Thymus (tissue), 11 donors: ENCODE measurements at regions not wholly inside any gene's neighbourhood (a gene's known extent, or its start where the extent isn't known, plus 50 kb on each side); places are given as distances from the start of the nearest gene placed in this dataset.
"Not testable (repeated sequence)": the region's sequence is repeated elsewhere in the genome, so short reads cannot be mapped to it uniquely, and the experiment has no call there.

Experiments
- DNase-seq, 9 donors: peaks; one replicate each; pipeline ENCODE4 v3.0.0-alpha.2; 2013; ENCODE audit warnings: low spot score in 9 of 9, low read depth in 6 of 9, missing footprints in 1 of 9
- H3K27ac ChIP-seq, 2 donors: one replicate each; pipeline ENCODE4 v1.5.1; 2013; ENCODE audit warnings: control low read depth in 1 of 2, low read depth in 1 of 2, low read length in 1 of 2, mild to moderate bottlenecking in 1 of 2, moderate library complexity in 1 of 2
- H3K27me3 ChIP-seq, 2 donors: one replicate each; pipeline ENCODE4 v1.5.1; 2013; ENCODE audit warnings: low read length in 1 of 2; ENCODE audit not compliant: control insufficient read depth in 2 of 2, insufficient read depth in 1 of 2
- H3K36me3 ChIP-seq, 2 donors: one replicate each; pipeline ENCODE4 v1.5.1; 2013; ENCODE audit warnings: low read length in 1 of 2, mild to moderate bottlenecking in 1 of 2, moderate library complexity in 1 of 2; ENCODE audit not compliant: control insufficient read depth in 2 of 2, insufficient read depth in 2 of 2
- H3K4me1 ChIP-seq, 2 donors: one replicate each; pipeline ENCODE4 v1.5.1; 2013; ENCODE audit warnings: low read length in 2 of 2; ENCODE audit not compliant: control insufficient read depth in 2 of 2, insufficient read depth in 2 of 2
- H3K4me3 ChIP-seq, 2 donors: one replicate each; pipeline ENCODE4 v1.5.1; 2013; ENCODE audit warnings: low read length in 2 of 2, control low read depth in 1 of 2, mild to moderate bottlenecking in 1 of 2
- H3K9me3 ChIP-seq, 2 donors: one replicate each; pipeline ENCODE4 v1.5.1; 2013; ENCODE audit warnings: low read length in 1 of 2, mild to moderate bottlenecking in 1 of 2; ENCODE audit not compliant: control insufficient read depth in 2 of 2, insufficient read depth in 1 of 2
- WGBS: extraction: QIAGEN DNeasy Blood & Tissue Kit; methylation state at CpG from one replicate; pipeline ENCODE4 v1.1.7; 2013; 5-methylcytosine and 5-hydroxymethylcytosine counted together
- donor health status: healthy.

DNA sequence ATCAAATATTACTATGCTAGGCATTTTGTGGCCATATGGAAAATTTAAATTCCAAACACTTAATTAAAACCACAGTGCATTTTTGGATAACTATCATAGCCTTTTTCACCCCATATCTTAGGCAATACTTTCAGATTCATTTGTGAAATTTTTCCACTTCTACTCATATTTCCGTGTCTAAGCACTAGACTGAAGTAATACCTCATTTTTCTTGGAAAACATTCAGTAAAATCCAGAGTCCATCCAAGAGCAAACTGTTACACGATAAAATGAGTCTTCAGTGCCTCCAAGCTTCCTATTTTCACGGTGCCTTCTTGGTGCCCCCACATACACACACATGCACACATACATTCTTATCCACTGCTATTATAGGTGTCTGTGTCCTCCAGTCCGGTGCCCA lies 845.9 kb downstream of the TBL1XR1 start:
- H3K27ac ChIP-seq = no peak overlapping the region
- H3K4me1 ChIP-seq = no peaks in the 10 kb centered on the region
- no peaks in the 10 kb centered on the region for H3K27me3 ChIP-seq
- H3K36me3 ChIP-seq = no peaks in the 10 kb centered on the region
- WGBS = 89% methylated on average over 4 of the region's 4 CpGs
- peaks cover 0 to 2% of the 10 kb centered on the region in 2 donors for H3K9me3 ChIP-seq
- no peak overlapping the region for H3K4me3 ChIP-seq
- DNase-seq = no peak

DNA sequence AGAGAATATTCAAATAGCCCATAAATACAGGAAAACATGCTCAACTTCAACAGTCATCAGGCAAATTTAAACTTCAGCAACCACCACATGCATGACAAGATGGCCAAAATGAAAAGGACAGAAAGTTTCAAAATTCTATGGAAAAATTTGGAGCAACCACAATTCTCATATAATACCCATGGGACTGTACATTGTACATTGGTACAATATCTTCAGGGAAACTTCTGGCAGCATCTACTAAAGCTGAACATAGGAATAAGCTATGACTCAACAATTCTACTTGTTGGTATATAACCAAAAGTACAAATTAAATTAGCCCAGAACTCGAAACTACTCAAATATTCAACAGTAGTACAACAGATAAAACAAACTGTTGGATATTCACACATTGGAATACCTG lies 847.6 kb downstream of the TBL1XR1 start:
- peaks cover 0 to 2% of the 10 kb centered on the region in 2 donors for H3K9me3 ChIP-seq
- 65% methylated on average over 1 of the region's 1 CpG for WGBS
- no peak overlapping the region for H3K27ac ChIP-seq
- H3K36me3 ChIP-seq = no peaks in the 10 kb centered on the region
- no peak overlapping the region for H3K4me3 ChIP-seq
- no peaks in the 10 kb centered on the region for H3K27me3 ChIP-seq
- H3K4me1 ChIP-seq = no peaks in the 10 kb centered on the region
- no peak for DNase-seq

DNA sequence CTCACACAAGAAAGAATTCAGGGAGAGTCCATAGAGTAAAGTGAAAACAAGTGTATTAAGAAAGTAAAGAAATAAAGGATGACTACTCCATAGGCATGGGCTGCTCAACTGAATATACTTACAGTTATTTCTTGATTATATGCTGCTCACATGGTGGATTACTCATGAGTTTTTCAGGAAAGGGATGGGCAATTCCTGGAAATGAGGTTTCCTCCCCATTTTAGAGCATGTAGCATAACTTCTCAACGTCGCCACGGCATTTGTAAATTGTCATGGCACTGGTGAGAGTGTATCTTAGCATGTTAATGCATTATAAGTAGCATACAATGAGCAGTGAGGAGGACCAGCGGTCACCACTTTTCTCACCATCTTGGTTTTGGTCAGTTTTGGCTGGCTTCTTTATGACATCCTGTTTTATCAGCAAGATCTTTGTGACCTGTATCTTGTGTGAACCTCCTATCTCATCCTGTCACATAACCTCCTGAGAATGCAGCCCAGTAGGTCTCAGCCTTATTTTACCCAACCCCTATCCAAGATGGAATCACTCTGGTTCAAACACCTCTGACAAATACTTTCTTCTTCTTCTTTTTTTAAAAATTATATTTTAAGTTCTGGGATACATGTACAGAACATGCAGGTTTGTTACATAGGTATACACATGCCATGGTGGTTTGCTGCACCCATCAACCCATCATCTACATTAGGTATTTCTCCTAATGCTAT lies 849.7 kb downstream of the TBL1XR1 start:
- Histone ChIP-seq H3K4me1 (no peaks in the 10 kb centered on the region), H3K36me3 (no peaks in the 10 kb centered on the region), H3K27ac (no peak overlapping the region), H3K4me3 (no peak overlapping the region), H3K9me3 (peaks cover 0 to 2% of the 10 kb centered on the region in 2 donors), H3K27me3 (no peaks in the 10 kb centered on the region)
- 89% methylated on average over 4 of the region's 4 CpGs for WGBS
- no peak for DNase-seq

DNA sequence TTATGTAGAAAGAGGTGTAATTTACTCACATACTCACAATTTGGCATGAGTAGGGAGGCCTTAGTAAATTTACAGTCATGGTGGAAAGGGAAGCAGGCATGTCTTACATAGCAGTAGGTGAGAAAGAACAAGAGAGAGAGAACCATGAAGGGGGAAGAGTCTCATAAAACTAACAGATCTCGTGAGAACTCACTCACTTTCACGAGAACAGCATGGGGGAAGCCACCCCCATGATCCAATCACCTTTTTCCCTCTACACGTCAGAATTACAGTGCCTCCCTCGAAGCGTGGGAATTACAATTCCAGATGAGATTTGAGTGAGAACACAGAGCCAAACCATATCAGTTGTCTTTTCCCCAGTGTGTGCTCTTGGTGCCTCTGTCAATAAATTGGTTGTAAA lies 855.3 kb downstream of the TBL1XR1 start:
- H3K4me1 ChIP-seq = no peaks in the 10 kb centered on the region
- no peak for DNase-seq
- no peak overlapping the region for H3K27ac ChIP-seq
- no peaks in the 10 kb centered on the region for H3K27me3 ChIP-seq
- H3K9me3 ChIP-seq = no peaks in the 10 kb centered on the region
- 91% methylated on average over 5 of the region's 5 CpGs for WGBS
- H3K36me3 ChIP-seq = no peaks in the 10 kb centered on the region
- H3K4me3 ChIP-seq = no peak overlapping the region

DNA sequence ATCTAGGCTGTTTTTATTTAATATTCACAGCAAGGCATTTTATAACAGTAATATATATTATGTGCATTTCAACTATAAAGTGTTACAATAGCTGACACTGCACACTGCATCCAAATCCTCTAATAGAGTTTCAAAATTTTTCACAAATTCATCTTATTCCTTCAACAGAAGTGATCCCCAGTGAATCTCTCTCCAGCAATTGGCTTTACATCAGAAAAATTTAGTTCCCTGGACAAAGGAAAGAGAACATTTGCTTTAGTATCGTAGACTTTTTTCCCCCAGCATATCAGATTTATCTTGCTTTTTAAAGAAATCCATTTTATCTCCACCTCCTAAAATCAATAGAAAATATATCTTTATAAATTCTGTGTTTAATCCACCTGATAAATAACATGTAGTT lies 868.6 kb downstream of the TBL1XR1 start:
- H3K4me1 ChIP-seq = no peaks in the 10 kb centered on the region
- H3K27me3 ChIP-seq = no peaks in the 10 kb centered on the region
- 93% methylated on average over 1 of the region's 1 CpG for WGBS
- no peak for DNase-seq
- H3K27ac ChIP-seq = no peak overlapping the region
- no peaks in the 10 kb centered on the region for H3K36me3 ChIP-seq
- no peak overlapping the region for H3K4me3 ChIP-seq
- H3K9me3 ChIP-seq = no peaks in the 10 kb centered on the region

DNA sequence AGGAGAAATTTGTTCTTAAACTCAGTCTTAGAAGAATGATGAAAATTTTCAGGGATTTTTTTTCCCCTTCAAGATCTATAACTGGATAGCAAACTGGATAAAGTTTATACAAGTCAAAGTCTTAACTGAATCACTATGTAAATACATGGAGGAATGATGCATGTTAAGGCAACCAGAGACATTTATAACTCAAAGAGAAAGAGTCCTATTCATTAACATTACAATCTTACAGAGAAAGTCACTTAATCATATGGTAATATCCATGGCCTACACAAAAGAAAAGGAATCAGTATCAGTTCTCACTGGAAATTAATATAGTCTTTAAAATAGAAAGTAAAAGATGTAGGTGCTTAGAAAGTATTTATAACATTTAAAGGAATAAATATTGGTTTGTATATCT lies 869.1 kb downstream of the TBL1XR1 start:
- DNase-seq = no peak
- no peak overlapping the region for H3K4me3 ChIP-seq
- no peaks in the 10 kb centered on the region for H3K36me3 ChIP-seq
- no peak overlapping the region for H3K27ac ChIP-seq
- no peaks in the 10 kb centered on the region for H3K9me3 ChIP-seq
- H3K4me1 ChIP-seq = no peaks in the 10 kb centered on the region
- H3K27me3 ChIP-seq = no peaks in the 10 kb centered on the region

DNA sequence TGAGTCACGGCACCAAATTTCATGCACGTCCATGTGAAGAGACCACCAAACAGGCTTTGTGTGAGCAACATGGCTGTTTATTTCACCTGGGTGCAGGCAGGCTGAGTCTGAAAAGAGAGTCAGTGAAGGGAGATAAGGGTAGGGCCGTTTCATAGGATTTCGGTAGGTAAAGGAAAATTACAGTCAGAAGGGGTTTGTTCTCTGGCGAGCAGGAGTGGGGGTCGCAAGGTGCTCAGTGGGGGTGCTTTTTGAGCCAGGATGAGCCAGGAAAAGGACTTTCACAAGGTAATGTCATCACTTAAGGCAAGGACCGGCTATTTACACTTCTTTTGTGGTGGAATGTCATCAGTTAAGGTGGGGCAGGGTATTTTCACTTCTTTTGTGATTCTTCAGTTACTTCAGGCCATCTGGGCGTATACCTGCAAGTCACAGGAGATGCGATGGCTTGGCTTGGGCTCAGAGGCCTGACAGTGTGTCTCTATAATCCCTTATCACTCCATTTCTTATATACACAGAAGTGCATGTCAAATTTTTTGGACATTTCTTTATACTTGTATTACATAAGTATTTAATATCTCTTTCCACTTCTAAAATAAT lies 870.3 kb downstream of the TBL1XR1 start:
- not testable (repeated sequence) for H3K4me1 ChIP-seq, H3K9me3 ChIP-seq, H3K27ac ChIP-seq, H3K36me3 ChIP-seq, H3K4me3 ChIP-seq, DNase-seq, H3K27me3 ChIP-seq
- 67% methylated on average over 9 of the region's 9 CpGs for WGBS

DNA sequence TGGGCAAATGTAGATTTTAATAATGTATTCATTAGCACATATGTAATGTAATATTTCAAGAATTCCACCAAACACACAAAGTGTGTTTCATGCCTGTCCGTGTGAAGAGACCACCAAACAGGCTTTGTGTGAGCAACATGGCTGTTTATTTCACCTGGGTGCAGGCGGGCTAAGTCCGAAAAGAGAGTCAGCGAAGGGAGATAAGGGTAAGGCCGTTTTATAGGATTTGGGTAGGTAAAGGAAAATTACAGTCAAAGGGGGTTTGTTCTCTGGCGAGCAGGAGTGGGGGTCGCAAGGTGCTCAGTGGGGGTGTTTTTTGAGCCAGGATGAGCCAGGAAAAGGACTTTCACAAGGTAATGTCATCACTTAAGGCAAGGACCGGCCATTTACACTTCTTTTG lies 875.8 kb downstream of the TBL1XR1 start:
- 93% methylated on average over 6 of the region's 8 CpGs for WGBS

DNA sequence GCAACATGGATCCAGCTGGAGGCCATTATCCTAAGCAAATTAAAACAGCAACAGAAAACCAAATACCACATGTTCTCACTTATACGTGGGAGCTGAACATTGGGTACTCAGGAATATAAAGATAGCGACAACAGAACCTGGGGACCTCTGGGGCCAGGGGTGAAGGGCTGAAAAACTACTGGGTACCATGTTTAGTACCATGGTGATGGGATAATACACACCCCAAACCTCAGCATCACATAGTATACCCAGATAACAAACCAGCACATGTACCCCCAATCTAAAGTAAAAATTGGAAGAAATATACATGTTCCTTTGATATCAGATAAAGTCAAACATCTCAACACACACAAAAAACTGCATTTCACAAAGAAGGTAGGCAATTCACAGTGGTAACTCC lies 876.2 kb downstream of the TBL1XR1 start:
- WGBS = 93% methylated on average over 2 of the region's 2 CpGs
- no peak for DNase-seq
- Histone ChIP-seq H3K27ac (no peak overlapping the region), H3K4me1 (no peaks in the 10 kb centered on the region), H3K27me3 (no peaks in the 10 kb centered on the region), H3K9me3 (no peaks in the 10 kb centered on the region), H3K4me3 (no peak overlapping the region), H3K36me3 (no peaks in the 10 kb centered on the region)

More for the DNA sequence above, 875.8 kb downstream of the TBL1XR1 start:
- H3K27me3 ChIP-seq, H3K4me3 ChIP-seq, H3K9me3 ChIP-seq, H3K36me3 ChIP-seq, H3K4me1 ChIP-seq, H3K27ac ChIP-seq, DNase-seq: not testable (repeated sequence)
